Neural progenitor cell (in vitro differentiated cells): ENCODE measurements at regions not wholly inside any gene's neighbourhood (a gene's known extent, or its start where the extent isn't known, plus 50 kb on each side); places are given as distances from the start of the nearest gene placed in this dataset.

Experiments used
- CTCF ChIP-seq: fragments of 200-600 bp; sonication (generic); IDR thresholded peaks from 2 replicates; pipeline ENCODE4 v1.5.1; 2017; ENCODE audit warnings: antibody characterized with exemption, mild to moderate bottlenecking
- EZH2 ChIP-seq: fragments of 200-600 bp; sonication (generic); IDR thresholded peaks from 2 replicates; pipeline ENCODE4 v1.6.1; 2017; ENCODE audit warnings: antibody characterized with exemption, mild to moderate bottlenecking, moderate library complexity

GRCh38 chr13:63337041-63337440 is 1921.4 kb upstream of the PCDH20 start:
- TF ChIP-seq CTCF, result no peak
- TF ChIP-seq EZH2, result no peak
